NCI-H510A (cell line): ENCODE measurements at regions not wholly inside any gene's neighbourhood (a gene's known extent, or its start where the extent isn't known, plus 50 kb on each side); places are given as distances from the start of the nearest gene placed in this dataset.
"Not testable (repeated sequence)": the region's sequence is repeated elsewhere in the genome, so short reads cannot be mapped to it uniquely, and the experiment has no call there.

Experiments used
- DNase-seq: peaks from one replicate; lab custom pipeline; 2025; lab: John Stamatoyannopoulos, UW

GRCh38 chr4:66023061-66023460, 352.8 kb upstream of the EPHA5 start:
- DNase-seq, result no peak

DNA sequence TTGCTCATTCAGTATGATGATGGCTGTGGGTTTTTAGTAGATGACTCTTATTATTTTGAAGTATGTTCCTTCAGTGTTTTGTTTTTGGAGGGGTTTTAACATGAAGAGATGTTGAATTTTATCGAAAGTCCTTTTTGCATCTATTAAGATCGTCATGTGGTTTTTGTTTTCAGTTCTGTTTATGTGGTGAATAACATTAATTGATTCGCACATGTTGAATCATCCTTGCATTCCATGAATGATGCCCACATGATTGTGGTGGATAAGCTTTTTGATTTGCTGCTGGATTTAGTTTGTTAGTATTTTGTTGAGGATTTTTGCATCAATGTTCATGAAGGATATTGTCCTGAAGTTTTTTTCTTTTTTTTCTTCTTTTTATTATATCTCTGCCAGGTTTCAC, 347.4 kb upstream of the EPHA5 start:
- DNase-seq, result no peak

GRCh38 chr4:66016240-66016639, 346.0 kb upstream of the EPHA5 start:
- no peak for DNase-seq

- no peak for DNase-seq
These were observed 344.0 kb upstream of the EPHA5 start for GRCh38 chr4:66014146-66014765.

DNA sequence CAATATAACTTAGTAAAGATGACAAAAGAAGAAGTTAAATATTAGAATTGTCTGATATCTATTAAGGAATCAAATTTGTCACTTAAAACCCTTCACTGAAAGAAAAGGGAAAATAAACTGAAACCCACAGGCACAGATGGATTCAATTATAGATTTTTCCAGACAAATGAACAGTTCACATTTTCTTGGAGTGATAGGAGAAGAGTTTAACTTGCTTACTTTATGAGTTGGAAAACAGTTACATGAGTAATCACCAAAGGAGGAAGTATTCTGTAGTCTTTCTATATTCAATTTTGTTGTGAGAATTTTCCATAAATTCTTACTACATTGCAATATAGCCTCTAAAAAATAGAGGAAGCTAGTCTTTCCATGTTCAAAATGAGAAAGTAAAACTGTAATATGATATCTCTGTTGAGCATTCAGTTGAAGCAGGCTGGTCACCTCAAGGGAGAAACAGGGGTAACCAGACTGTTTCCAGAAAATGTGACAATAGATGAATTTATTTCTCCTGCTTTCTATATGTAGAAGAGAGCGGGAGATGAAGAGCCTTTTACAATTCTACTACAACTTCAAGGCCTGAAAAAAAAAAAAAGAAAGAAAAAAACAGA, 330.3 kb upstream of the EPHA5 start:
- DNase-seq, result no peak

- no peak for DNase-seq
These were observed 329.2 kb upstream of the EPHA5 start for GRCh38 chr4:65999518-65999871.

DNA sequence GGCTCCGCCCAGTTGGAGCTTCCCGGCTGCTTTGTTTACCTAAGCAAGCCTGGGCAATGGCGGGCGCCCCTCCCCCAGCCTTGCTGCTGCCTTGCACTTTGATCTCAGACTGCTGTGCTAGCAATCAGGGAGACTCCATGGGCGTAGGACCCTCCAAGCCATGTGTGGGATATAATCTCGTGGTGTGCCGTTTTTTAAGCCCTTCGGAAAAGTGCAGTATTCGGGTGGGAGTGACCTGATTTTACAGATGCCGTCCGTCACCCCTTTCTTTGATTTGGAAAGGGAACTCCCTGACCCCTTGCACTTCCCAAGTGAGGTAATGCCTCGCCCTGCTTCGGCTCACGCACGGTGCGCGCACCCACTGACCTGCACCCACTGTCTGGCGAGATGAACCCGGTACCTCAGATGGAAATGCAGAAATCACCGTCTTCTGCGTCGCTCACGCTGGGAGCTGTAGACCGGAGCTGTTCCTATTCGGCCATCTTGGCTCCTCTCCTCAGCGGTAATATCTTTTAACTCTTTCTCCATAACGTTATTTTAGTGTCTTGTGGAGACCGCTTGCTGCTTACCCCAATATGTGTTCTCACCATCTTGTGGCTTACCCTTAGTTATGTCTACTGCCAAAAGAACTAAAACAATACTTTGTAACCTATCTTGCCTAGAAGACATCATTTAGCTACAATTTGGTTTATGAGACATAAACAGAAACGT, 328.7 kb upstream of the EPHA5 start:
- DNase-seq, result not testable (repeated sequence)

DNA sequence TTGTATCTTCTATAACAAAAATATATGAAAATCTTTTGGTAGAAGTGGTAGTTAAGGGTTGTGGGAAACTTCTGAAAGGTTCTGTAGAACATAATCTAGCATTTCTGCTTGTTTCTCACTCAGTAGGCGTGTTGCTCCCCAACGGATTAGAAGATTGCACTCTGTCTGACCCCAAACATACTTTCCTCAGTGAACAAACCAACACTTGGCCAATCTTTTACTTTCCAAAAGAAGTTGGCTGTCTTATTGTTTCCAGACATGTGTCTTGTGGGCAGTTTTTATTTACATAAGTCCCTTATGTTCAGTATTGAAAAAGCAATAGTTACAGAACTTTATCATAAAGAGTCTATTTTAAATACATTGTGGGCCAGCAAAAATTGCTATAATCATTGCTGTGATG, 312.8 kb upstream of the EPHA5 start:
- DNase-seq, result no peak

DNA sequence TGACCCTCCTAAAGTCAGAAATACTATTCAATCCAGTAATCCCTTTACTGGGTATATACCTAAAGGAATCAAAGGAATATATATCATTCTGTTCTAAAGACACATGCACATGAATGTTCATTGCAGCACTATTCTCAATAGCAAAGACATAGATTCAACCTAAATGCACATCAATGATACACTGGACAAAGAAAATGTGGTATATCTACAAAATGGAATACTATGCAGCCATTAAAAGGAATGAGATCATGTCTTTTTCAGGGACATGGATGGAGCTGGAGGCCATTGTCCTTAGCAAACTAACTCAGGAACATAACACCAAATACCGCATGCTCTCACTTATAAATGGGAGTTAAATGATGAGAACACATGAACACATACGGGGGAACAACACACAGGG, 306.0 kb upstream of the EPHA5 start:
- DNase-seq, result no peak

DNA sequence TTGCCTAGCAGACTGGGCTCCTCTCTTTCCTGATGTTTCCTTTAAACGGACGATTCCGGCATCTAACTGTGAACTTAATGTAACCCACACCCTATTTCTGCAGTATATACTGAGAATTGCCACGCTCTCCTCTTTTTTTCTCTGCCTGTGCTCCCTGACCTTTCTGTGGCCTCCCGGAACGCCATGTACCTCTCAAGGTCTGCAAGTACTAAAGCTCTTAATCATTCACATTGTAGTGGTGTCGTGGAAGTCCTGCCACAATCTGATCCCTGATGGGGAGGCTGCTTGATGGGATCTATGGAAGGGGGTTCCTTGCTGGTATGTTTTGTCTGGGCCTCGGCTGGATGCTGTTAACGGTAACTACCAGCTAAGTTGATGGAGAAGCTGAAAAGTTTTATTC, 302.9 kb upstream of the EPHA5 start:
- DNase-seq, result no peak

DNA sequence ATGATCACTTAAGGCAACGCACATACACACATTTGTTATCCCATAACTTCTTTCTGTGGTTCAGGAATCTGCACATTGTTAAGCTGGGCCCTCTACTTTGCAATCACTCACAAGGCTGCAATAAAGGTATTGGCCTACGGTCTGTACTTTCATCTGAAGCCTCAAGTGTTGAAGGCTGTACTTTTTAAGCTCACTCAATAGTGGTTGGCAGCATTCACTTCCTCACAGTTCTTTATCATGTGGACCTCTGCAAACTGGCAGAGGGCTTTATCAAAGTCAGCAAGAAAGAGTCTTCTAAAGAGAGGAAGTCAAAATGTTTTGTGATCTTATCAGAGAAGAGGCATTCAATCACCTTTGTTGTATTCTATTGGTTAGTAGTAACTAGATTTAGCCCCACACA, 301.4 kb upstream of the EPHA5 start:
- DNase-seq, result no peak

DNA sequence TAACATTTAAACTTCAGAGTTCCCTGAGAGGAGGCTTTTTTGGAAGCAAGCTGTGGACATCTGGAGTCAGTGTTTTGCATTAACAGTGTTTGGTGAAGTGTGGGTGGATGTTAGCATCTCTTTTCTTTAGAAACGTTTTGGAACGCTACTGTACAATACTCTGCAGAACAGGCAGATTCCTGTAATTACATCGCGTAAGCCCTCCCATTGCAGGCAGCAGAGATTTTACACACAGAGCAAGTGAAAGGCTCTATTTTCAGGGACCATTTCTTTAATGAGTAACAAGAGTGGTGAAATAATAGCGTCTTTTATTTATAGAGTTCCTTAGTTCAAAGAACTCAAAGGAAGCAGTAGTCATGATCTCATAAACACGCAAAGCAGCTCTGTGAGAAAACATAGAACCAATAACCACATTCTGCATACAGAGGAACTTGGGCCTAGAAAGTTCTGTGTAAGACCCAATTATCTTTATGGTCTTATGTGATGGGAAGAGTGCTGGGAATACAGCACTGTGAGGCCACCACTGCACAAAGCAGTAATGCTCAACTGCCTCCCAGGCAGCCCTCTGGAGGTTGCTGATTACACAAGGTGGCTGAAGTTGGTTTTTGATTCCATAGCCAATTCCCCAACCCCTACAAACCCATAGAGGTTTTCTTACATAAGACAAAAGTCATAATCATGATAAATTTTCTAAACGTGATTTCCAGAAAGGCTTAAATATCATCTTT, 298.7 kb upstream of the EPHA5 start:
- DNase-seq, result no peak

GRCh38 chr4:65960751-65961150, 290.5 kb upstream of the EPHA5 start:
- DNase-seq, result no peak

- no peak for DNase-seq
These were observed 284.1 kb upstream of the EPHA5 start for GRCh38 chr4:65954416-65954815.

DNA sequence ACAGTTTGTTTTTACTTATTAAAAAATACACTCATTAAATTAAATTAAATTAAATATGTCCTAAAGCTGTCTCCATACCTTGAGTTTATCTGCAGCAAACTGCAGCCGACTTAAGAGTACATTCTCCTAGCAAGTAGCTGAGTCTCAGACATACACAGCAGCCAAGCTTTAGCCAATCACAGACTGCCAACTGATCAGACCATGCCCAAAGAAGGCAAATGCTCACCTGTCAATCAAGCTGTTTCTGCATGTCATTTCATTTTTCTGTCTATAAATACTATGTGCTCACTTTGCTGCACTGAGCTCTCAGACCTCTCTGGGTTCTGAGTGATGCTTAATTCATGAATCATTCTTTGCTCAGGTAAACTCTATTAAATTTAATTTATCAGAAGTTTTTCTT, 280.9 kb upstream of the EPHA5 start:
- no peak for DNase-seq

DNA sequence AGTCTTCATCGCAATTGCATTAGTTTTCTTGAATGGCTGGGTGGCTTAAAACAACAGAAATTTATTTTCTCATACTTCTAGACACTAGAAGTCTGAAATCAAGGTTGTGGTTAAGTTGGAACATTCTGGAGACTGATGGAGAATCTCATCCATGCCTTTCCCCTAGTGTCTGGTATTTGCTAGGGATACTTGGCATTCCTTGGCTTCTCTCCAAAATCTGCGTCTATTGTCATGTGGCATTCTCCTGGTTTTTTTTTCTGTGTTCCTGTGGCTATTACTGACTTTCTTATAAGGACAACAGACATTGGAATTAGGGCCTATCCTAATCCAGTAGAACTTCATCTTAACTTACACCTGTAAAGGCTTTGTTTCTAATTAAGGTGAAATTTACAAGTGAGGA, 272.8 kb upstream of the EPHA5 start:
- no peak for DNase-seq

GRCh38 chr4:65924843-65925242, 254.6 kb upstream of the EPHA5 start:
- DNase-seq, result no peak

DNA sequence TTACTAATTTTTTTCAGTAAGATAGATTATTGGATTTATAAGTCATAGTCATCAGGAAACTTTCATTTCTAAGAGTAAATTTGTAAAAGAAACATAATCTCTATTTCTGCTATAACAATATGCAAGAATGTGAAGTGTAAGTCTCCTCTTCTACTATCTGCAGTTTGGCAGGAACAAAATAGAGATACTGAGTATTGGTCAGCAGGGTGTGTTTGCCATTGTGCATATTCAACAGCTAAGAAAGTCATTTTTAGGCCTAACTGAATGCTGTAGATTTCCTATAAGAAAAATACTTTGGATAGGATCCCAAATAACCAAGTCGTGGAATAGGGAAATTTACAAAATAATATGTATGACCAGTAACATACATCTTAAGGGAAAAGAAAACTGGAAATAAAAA, 253.3 kb upstream of the EPHA5 start:
- DNase-seq, result no peak

GRCh38 chr4:65921180-65921579, 250.9 kb upstream of the EPHA5 start:
- DNase-seq, result no peak

DNA sequence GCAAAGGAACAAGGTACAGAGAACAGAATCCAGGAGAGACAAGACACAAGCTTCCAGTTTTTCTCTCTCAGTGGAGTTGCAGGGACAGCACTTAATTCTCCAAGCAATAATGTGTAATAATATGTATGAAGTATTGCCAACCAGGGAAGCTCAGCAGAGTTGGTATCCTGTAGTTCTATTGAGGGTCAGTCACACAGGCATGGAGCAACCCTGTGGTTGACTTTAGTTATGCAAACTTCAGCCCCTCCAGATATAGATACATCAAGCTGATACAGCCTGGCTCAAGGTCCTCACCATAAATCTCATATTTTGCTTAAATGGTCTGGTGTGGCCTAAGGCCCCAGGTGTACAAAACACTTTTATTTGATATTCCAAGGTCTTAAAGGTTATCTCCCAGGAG, 248.6 kb upstream of the EPHA5 start:
- no peak for DNase-seq

DNA sequence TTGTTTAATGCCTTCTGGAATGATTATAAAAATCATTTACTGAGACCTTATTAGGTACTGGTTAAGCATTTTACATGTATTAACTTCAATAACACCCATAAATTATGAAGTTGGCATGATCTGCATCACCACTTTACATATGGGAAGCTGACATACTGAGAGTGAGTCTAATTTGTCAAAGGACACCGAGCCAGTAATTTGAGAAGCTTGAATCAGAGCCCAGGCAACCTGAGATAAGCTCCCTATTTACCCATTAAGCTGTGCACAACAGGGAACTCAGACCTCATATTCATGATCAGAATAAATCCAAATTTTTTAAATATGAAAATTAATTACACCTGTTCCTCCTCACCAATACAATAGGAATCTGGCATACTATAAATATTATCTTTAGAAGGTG, 247.9 kb upstream of the EPHA5 start:
- DNase-seq, result no peak

- DNase-seq, result no peak
These were observed 247.2 kb upstream of the EPHA5 start for GRCh38 chr4:65917486-65917885.

GRCh38 chr4:65911720-65912119, 241.4 kb upstream of the EPHA5 start:
- DNase-seq, result no peak
